ENCODE measurements at regions not wholly inside any gene's neighbourhood (a gene's known extent, or its start where the extent isn't known, plus 50 kb on each side); places are given as distances from the start of the nearest gene placed in this dataset.

DNA sequence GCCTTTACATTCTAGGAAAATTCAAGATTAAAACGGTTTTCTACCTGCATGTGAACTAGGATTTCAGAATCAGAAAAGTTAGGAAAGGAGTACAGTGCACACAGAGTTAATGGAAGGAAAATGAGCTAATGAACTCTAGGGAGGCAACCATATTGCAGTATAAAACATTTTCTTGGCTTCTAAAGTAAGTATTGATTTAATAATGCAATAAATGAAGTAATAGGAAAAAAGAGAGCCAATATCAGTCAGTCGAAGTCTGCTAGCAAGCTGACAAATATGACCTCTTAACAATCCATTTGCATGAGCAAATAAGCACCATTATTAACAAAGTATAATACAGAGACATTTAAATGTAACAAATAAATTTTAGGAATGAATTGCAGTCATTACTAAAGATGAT, 80.2 kb upstream of the COL3A1 start:
- ATAC-seq (ENCODE audit: low FRiP score) (no peak), DNase-seq (ENCODE audit: low spot score) (no peak)
- TF ChIP-seq, protein P1, sequence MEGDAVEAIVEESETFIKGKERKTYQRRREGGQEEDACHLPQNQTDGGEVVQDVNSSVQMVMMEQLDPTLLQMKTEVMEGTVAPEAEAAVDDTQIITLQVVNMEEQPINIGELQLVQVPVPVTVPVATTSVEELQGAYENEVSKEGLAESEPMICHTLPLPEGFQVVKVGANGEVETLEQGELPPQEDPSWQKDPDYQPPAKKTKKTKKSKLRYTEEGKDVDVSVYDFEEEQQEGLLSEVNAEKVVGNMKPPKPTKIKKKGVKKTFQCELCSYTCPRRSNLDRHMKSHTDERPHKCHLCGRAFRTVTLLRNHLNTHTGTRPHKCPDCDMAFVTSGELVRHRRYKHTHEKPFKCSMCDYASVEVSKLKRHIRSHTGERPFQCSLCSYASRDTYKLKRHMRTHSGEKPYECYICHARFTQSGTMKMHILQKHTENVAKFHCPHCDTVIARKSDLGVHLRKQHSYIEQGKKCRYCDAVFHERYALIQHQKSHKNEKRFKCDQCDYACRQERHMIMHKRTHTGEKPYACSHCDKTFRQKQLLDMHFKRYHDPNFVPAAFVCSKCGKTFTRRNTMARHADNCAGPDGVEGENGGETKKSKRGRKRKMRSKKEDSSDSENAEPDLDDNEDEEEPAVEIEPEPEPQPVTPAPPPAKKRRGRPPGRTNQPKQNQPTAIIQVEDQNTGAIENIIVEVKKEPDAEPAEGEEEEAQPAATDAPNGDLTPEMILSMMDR (IDR thresholded peaks at IDR 0.05) = no peak

DNA sequence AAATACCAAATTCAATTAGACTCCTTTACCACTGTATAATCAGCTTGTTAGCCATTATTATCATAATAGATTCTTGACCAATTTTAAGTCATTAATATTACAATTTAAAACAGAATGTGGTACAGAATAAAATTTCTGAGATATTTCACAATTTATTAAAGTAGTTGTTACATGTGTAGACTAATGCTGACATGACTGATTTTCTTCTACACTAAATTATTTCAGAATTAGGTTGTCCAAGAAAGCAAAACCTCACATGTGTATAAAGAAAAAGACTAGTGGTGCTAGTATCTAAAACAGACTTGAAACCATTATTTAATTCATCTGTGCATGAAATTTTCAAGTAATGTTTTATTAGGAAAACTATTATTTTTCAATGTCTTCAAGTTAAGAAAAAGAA, 79.2 kb upstream of the COL3A1 start:
- ATAC-seq (ENCODE audit: low FRiP score) (no peak), DNase-seq (ENCODE audit: low spot score) (no peak)
- TF ChIP-seq, protein P1 (IDR thresholded peaks at IDR 0.05) = no peak

DNA sequence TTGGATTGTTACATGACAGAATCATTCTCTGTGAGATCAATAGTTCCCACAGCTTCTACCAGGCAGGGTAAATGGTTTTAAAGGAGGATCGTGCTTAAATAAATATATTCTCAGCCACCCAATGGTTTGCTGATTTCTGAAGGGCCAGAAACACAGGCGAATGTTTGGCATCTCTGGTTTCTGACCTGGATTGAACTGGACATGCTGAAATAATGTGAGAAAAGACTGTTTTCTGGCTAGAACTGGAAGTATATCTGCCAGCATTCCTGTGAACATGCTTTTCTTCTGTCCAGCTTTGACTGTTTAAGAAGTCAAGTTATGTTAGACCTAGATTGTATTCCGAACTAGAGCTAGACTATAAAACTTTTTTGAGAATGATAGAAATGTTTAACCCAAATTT, 77.1 kb upstream of the COL3A1 start:
- ATAC-seq (ENCODE audit: low FRiP score) (peak; percentile 64), DNase-seq (ENCODE audit: low spot score) (no peak)
- TF ChIP-seq, protein P1 (IDR thresholded peaks at IDR 0.05) = no peak

DNA sequence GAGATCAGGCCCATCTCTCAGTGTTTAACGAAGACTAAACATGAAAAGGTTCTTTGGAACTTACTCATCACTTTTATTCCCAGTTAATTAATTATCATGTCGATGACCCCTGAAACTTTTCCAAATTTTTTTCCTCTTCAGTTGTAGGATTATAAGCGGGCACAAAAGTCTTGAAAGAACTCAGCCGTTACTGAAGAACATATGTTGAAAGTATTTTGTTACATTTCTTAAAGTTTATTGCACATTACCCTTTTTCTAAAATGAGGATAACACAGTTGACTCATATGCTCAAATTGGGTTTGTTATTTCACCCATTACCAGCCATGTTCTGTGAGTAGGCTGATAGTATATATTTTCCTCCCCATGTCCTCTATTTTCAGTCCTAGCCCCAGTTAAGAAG, 75.9 kb upstream of the COL3A1 start:
- DNase-seq (ENCODE audit: low spot score) = no peak
- TF ChIP-seq, protein P1 (IDR thresholded peaks at IDR 0.05) = no peak
- no peak for ATAC-seq (ENCODE audit: low FRiP score)

DNA sequence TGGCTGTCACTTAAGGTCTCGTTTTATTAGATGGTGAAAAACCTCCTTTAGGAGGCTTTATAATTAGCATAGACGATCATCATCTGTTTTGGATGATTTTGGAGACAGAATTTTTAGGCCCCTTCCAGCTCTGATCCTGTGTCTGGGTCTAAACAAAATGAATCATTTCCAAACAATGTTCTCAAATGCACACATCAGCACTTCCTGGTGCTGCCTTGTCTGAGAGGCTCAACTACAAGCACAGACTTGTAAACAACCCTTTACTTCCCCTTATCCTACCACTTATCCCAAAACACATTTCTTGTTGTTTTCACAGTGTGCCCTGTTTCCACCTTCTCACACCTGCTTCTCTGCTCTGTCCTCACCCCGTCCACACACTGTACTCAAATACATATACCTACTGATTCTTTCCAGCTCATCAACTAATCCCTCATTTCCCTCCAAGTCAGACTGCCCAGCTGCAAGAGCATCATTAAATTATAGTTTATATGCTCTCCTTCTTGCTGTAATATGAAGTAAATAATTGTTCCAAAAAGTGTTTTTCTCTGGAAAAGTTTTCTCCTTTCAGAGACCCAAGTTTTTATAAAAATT, 71.2 kb upstream of the COL3A1 start:
- DNase-seq (ENCODE audit: low spot score) (no peak), ATAC-seq (ENCODE audit: low FRiP score) (no peak)
- TF ChIP-seq, protein P1 (IDR thresholded peaks at IDR 0.05) = no peak

DNA sequence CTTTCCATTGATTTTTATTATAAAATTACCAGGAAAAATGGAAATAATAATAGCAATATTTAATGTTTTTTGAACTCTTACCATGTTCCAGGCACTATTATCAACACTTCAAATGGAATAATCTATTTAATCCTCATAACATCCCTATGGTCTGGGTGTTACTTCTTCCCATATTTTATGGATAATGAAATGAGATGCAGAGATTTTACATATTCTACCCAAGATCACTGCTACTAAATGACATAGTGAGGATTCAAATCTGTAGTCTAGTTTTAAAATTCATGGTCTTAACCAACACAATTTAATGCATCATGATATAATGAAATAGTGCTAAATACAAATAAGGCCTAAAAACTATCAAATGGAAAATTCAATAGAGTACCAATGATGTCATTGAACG, 70.4 kb upstream of the COL3A1 start:
- no peak for DNase-seq (ENCODE audit: low spot score)
- ATAC-seq (ENCODE audit: low FRiP score) = no peak
- TF ChIP-seq, protein P1 (IDR thresholded peaks at IDR 0.05) = no peak

DNA sequence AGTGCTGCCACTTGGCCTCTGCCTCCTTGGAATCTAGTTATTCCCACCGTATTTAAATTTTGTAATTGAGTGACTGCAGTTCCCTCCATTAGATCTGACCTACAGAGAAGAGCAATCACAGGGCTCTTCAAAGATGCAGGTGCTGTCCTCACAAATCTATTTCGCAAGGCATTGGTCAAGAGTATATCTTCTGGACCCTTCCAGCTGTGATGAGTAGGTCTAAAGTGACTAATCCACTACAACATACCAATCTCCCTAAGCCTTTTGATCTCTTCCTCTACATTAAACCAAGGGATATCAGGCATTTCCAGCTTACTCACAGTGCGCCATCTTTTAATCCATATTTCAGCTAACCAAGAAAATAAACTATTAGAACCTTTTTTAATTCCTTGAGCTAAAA, 65.1 kb upstream of the COL3A1 start:
- no peak for ATAC-seq (ENCODE audit: low FRiP score)
- DNase-seq (ENCODE audit: low spot score) = no peak
- TF ChIP-seq, protein P1 (IDR thresholded peaks at IDR 0.05) = no peak
